GM21381 (cell line): ENCODE measurements at regions not wholly inside any gene's neighbourhood (a gene's known extent, or its start where the extent isn't known, plus 50 kb on each side); places are given as distances from the start of the nearest gene placed in this dataset.

Experiments
- ATAC-seq: cut with Tn5 transposase; IDR thresholded peaks from one replicate; pipeline ENCODE4 v1.9.1; 2021; ENCODE audit warnings: mild to moderate bottlenecking, moderate library complexity; ENCODE audit not compliant: unreplicated experiment

GRCh38 chr3:94256888-94257813 is 194.3 kb downstream of the NSUN3 start:
- no peak for ATAC-seq

GRCh38 chr3:94258851-94259250 is 196.0 kb downstream of the NSUN3 start:
- ATAC-seq: no peak

- no peak for ATAC-seq
These were observed 196.4 kb downstream of the NSUN3 start for GRCh38 chr3:94259291-94259690.

- ATAC-seq: no peak
These were observed 206.9 kb downstream of the NSUN3 start for GRCh38 chr3:94269763-94270162.

- ATAC-seq: no peak
These were observed 209.2 kb downstream of the NSUN3 start for GRCh38 chr3:94272016-94272415.

- no peak for ATAC-seq
These were observed 218.1 kb downstream of the NSUN3 start for GRCh38 chr3:94280958-94281357.

- no peak for ATAC-seq
These were observed 223.0 kb downstream of the NSUN3 start for GRCh38 chr3:94285872-94286271.

- no peak for ATAC-seq
These were observed 228.8 kb downstream of the NSUN3 start for GRCh38 chr3:94291686-94292085.

GRCh38 chr3:94292151-94292550 is 229.3 kb downstream of the NSUN3 start:
- ATAC-seq: no peak

GRCh38 chr3:94293793-94294195 is 230.9 kb downstream of the NSUN3 start:
- no peak for ATAC-seq

GRCh38 chr3:94294806-94295205 is 231.9 kb downstream of the NSUN3 start:
- ATAC-seq: no peak

- ATAC-seq: no peak
These were observed 236.9 kb downstream of the NSUN3 start for GRCh38 chr3:94299716-94300115.

- ATAC-seq: no peak
These were observed 238.5 kb downstream of the NSUN3 start for GRCh38 chr3:94301366-94301765.

GRCh38 chr3:94303266-94303665 is 240.4 kb downstream of the NSUN3 start:
- no peak for ATAC-seq

GRCh38 chr3:94303897-94304296 is 241.0 kb downstream of the NSUN3 start:
- no peak for ATAC-seq

- ATAC-seq: no peak
These were observed 242.1 kb downstream of the NSUN3 start for GRCh38 chr3:94304954-94305353.

GRCh38 chr3:94305835-94306611 is 243.2 kb downstream of the NSUN3 start:
- no peak for ATAC-seq

- ATAC-seq: no peak
These were observed 244.7 kb downstream of the NSUN3 start for GRCh38 chr3:94307588-94307987.

GRCh38 chr3:94308767-94309166 is 245.9 kb downstream of the NSUN3 start:
- no peak for ATAC-seq

- no peak for ATAC-seq
These were observed 247.7 kb downstream of the NSUN3 start for GRCh38 chr3:94310341-94311135.

- no peak for ATAC-seq
These were observed 248.8 kb downstream of the NSUN3 start for GRCh38 chr3:94311651-94312050.
